Kidney epithelial cell (primary cell): ENCODE measurements at regions not wholly inside any gene's neighbourhood (a gene's known extent, or its start where the extent isn't known, plus 50 kb on each side); places are given as distances from the start of the nearest gene placed in this dataset.

ENCODE experiments used
- DNase-seq: peaks from one replicate; pipeline ENCODE4 v3.0.0-alpha.2; 2010; ENCODE audit warnings: low read depth
- H3K27me3 ChIP-seq: 2 replicates; pipeline ENCODE4 v1.6.0; 2011; ENCODE audit warnings: low read length; ENCODE audit not compliant: control insufficient read depth, insufficient read depth
- H3K36me3 ChIP-seq: 2 replicates; pipeline ENCODE4 v1.5.1; 2011; ENCODE audit warnings: low read length; ENCODE audit not compliant: control insufficient read depth, insufficient read depth
- H3K4me3 ChIP-seq: 2 replicates; pipeline ENCODE4 v1.5.1; 2011; ENCODE audit warnings: low read depth, mild to moderate bottlenecking, control low read depth, low read length
- CTCF ChIP-seq: IDR thresholded peaks from 2 replicates; pipeline ENCODE4 v1.5.1; 2011; ENCODE audit warnings: mild to moderate bottlenecking, moderate library complexity, low read length, control low read depth, inconsistent platforms; ENCODE audit not compliant: insufficient read depth, poor library complexity, severe bottlenecking

DNA sequence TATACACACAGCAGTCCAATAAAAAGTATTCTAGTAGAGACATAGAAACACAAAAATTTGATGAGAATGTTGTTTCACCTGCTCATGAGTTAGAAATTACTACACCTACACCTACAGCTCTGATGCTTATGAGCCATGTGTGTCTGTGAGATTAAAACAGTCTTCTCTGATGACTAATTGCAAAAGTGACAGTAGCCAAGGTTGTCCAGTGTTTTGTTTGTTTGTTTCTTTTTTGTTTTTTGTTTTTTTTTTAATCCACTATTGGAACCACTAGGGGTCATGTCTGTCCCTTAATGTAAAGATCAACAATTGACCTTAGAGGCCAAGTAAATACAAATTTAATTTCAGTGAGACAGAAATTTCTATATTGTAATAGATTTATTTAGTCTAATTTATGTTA, 423.1 kb downstream of the TEX13C start:
- Histone ChIP-seq H3K4me3 (no peak overlapping the region), H3K36me3 (no peaks in the 10 kb centered on the region), H3K27me3 (no peaks in the 10 kb centered on the region)
- TF ChIP-seq CTCF, result no peak
- no peak for DNase-seq

- DNase-seq, result no peak
- H3K4me3 ChIP-seq, result no peak overlapping the region
- no peaks in the 10 kb centered on the region for H3K27me3 ChIP-seq
- no peaks in the 10 kb centered on the region for H3K36me3 ChIP-seq
- no peak for TF ChIP-seq CTCF
Measured at GRCh38 chrX:125744914-125745313, 421.2 kb downstream of the DCAF12L2 start.

DNA sequence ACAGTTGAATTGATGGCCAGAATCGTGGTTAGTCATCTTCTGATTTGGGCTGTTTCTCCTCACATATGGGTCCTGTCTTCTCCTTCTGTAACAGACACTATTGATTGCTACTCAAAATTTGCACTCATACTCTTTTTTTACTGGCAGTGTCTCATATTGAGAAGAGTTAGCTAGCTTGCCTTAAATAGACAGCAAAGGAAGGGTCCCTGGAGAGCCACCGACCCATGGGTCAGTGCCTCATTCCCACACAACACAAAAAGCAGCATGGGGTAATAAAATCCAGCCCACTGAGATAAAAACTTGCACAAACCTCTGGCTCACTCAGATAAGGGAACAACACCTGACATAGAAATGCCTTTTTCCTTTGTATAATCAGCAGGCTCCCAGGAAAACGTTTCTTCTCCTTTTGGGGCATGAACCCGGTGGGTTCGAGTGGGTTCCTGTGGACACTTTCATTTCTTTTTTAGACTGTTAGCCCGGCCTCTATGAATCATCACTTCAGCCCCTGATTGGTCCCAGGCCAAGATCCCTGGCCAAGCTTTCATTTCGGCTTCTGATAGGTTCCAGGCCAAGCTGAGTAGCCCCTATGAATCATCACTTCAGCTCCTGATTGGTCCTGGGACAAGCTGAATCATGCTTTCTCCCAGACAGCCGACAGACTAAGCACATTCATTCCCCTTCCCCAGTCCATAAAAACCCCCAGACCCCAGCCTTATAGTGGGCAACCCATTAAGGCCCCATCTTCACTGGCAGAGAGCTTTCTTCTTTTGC, 408.1 kb downstream of the DCAF12L2 start:
- H3K4me3 ChIP-seq, result no peak overlapping the region
- no peak for DNase-seq
- H3K36me3 ChIP-seq, result no peaks in the 10 kb centered on the region
- TF ChIP-seq CTCF, result no peak
- no peaks in the 10 kb centered on the region for H3K27me3 ChIP-seq

DNA sequence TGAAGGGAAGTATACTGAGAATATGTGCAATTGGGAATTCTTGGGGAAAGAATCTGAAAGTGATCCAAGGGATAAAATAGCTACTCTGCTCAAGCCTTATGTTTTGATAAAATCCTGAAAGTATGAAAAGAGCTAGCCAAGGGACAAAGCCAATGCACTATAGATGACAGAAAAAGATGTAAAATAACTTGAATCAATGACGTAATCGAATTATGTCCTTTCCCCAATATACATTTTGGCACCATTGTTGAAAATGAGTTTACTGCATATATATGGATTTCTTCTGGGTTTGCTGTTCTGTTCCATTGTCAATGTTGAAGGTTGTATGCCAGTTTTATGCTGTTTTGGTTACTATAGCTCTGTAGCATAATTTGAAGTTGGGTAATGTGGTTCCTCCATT, 407.3 kb downstream of the DCAF12L2 start:
- no peak overlapping the region for H3K4me3 ChIP-seq
- no peaks in the 10 kb centered on the region for H3K36me3 ChIP-seq
- H3K27me3 ChIP-seq, result no peaks in the 10 kb centered on the region
- TF ChIP-seq CTCF, result no peak
- DNase-seq, result no peak

- Histone ChIP-seq H3K4me3 (no peak overlapping the region), H3K27me3 (no peaks in the 10 kb centered on the region), H3K36me3 (no peaks in the 10 kb centered on the region)
- DNase-seq, result no peak
- no peak for TF ChIP-seq CTCF
Measured at GRCh38 chrX:125762954-125763353, 403.1 kb downstream of the DCAF12L2 start.

GRCh38 chrX:125765347-125765746, 400.7 kb downstream of the DCAF12L2 start:
- no peak for DNase-seq
- H3K4me3 ChIP-seq, result no peak overlapping the region
- no peaks in the 10 kb centered on the region for H3K27me3 ChIP-seq
- TF ChIP-seq CTCF, result no peak
- no peaks in the 10 kb centered on the region for H3K36me3 ChIP-seq
